Activated CD4-positive, alpha-beta T cell treated with anti-CD3 and anti-CD28 coated beads, Interleukin-2, amount 50 U/mL, for 4 hours (primary cell): ENCODE measurements at regions not wholly inside any gene's neighbourhood (a gene's known extent, or its start where the extent isn't known, plus 50 kb on each side); places are given as distances from the start of the nearest gene placed in this dataset.
"Not testable (repeated sequence)": the region's sequence is repeated elsewhere in the genome, so short reads cannot be mapped to it uniquely, and the experiment has no call there.

ENCODE experiments used
- DNase-seq, 2 experiments: peaks; one replicate each; pipeline ENCODE4 v3.0.0-alpha.2; 2020

DNA sequence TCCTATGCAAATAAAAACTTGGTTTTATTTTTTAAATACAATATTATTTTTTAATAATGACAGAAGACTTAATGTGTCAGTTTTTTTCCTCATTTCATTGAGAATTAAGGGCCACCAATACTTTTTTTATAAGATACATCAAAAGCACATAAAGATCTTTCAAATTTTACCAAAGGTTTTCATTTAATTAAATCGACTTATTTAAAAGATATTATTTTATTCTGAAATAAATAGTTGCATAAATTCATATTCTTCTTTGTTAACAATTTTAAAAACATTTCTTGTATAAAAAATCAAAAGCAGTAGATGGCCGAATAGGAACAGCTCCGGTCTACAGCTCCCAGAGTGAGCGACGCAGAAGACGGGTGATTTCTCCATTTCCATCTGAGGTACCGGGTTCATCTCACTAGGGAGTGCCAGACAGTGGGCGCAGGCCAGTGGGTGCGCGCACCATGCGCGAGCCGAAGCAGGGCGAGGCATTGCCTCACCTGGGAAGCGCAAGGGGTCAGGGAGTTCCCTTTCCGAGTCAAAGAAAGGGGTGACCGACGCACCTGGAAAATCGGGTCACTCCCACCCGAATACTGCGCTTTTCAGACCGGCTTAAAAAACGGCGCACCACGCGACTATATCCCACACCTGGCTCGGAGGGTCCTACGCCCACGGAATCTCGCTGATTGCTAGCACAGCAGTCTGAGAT, 374.6 kb upstream of the NPVF start:
- DNase-seq = not testable (repeated sequence)

DNA sequence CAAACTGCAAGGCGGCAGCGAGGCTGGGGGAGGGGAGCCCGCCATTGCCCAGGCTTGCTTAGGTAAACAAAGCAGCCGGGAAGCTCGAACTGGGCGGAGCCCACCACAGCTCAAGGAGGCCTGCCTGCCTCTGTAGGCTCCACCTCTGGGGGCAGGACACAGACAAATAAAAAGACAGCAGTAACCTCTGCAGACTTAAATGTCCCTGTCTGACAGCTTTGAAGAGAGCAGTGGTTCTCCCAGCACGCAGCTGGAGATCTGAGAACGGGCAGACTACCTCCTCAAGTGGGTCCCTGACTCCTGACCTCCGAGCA, 375.1 kb upstream of the NPVF start:
- DNase-seq = not testable (repeated sequence)

DNA sequence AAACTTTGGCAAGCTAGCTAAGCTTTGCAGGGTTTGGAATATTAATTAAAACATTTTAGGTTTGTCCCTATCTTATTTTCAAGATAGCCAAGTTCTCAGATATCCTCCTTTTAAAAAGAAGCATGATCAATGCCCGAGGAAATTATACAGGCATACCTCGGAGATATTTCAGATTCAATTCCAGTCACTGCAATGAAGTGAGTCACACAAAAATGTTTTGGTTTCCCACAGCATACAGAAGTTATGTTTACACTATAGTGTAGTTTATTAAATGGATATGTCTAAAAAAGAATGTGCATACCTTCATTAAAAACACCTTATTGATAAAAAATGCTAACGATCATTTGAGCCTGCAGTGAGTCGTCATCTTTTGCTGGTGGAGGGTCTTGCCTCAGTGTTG, 382.9 kb upstream of the NPVF start:
- no peak for DNase-seq

DNA sequence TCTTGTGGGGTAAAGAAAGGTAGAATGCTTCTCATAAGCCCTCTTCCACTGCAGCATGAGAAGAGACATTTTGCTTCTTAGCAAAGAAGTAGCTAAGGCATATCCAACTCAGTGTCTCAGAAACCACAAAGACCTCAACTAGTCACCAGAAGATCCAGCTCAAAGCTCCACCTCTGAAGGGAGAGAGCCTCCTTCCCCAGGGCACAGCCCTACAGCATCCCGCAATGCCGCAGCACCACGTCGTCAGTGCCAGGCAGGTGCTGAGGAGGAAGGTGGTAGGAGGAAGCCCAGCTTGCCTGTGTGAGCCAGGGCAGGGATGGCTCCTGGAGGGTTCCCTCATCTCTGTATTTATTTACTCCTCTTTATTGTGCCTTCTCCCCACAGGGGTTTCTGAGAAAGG, 385.6 kb upstream of the NPVF start:
- DNase-seq = no peak

DNA sequence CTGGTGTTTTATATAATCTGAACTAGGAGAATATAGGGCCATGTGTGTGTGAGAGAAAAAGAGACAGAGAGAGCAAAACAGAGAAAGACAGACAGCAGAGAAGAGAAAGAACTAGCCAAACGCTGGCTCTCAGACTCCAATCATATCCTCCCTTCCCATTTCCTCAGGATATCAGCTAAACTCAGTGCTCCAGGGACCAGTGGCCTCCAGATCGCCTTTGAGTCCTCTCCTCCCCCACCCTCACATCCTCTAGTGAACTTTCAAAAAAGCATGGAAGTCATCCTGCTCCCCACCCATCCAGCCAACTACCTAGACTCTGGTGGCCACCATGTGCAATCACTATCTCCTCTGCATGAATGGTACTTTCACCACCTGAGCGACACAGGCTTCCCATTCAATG, 386.1 kb upstream of the NPVF start:
- DNase-seq = no peak

DNA sequence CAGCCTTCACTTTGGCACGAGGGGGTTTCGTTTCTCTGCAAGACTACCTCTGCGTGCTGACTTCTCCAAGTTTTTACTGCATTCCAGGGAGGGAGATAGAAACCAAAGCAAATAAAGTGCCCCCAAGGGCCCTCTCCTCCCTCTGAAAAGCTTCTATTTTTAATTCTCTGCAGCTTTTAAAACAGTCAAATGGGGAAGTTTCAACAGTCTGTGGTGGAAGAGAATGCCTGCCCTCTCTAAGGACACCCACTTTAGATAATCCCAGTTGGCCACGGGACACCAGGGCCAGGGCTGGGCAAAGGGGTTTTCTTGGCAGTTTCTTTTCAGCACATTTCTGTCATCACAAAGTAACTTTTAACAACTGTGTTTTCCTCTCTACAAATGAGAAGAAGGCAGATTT, 386.7 kb upstream of the NPVF start:
- no peak for DNase-seq

DNA sequence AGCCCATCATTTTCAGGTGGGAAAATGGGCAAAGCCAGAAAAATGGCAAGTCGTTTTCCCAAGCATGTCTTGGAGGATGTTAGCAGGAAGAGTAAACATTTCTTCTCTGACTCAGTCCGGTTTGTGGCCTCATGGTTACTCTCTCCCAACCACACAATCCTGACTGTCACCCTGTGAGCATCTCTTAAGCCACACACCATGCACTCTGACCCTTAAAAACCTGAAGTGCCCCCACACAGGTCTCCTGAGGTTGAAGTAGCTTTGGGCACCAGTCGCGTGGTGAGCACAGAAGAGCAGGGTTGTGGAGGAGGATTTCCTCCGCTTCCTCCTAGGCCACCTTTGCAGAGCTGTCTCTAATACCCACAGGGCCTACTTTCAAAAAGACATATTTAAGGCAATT, 387.3 kb upstream of the NPVF start:
- DNase-seq = no peak

DNA sequence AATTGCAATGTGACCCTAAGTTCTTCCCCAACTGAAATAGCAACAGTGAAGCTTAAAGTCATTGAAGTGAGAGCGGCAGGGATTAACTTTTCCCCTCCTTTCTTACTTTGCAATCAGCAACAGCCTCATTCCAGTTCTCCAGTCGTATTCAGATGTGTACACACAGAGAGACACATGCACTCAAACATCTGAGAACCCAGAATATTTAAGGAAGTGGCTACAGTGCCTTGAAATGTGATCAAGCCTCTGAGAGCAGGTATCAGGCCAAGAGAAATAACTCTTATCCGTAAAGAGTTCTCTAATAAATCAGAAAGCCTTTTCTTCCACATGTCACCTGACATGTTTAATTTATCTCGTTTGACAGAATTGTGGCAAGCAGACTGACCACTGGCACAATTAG, 388.9 kb upstream of the NPVF start:
- no peak for DNase-seq

DNA sequence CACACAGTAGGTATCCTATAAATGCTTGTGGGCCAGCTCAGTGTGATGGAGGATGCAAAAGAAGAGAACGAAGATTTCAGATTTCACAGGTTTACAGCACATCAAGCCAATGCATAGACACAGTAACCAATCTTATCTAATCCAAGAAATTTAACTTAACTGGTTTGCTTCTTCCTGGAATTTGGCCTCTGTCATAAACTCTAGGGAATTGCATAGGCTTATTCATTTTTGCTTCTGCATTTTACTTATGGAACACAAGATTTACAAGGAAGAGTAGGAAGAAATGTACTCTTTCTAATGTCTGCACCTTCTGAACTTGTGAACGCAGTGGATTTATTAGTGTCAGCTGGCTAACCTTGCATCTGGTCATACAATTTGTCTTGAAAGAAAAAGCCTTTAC, 389.4 kb upstream of the NPVF start:
- no peak for DNase-seq

DNA sequence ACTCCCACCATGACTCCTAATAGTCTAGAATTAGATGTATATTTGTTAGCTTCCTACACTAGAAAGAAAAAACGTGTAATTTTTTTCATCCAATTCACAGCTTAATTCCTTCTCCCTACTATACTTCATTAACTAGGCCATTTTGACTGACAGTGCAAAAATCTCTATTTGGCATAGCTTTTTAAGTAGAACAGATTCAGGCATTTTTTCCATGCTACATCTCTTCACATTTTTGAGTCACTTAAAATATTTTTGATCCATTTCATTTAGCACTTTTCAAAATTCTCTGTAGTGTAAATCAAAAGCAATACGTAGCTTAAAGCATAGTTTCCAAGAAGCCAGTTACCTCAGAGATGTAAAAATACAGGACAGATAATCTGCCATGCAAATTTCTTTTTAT, 391.1 kb upstream of the NPVF start:
- no peak for DNase-seq

DNA sequence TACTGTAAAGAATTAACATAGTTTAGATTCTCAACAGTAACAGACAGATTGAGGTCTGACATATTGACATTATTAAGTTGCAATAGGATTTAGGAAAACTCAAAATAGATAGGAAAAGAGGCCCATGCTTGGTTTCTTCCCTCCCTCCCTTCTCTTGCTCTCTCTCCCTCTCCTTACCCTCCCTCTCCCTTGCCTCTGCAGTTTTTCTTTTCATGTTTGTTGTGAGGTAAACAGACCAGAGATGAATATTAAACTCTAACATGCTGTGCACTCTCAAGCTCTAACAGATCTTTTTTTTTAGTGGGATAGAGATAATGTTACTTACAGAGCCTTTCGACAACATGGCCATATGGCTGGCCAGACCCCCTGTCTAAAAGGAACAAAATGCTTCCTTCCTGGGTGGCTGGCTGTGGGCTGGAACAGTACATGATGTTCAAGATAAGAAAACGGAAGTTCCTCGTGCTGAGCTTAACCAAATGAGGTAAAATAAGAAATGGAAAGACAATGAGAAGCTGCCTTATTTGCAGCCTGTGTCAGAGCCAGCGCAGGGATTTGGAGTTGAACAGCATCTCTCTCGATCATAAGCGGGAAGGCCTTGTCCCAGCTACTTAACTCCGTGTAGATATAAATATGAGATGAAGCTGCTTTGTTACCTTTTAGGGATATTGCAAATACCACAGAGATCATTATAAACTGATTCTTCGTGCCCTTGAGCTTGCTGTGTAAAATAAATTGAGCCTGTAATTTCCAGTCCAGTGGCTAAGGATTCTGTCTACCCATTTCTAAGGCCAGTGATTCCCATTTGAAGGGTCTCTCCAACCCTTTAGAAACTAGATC, 391.9 kb upstream of the NPVF start:
- no peak for DNase-seq

DNA sequence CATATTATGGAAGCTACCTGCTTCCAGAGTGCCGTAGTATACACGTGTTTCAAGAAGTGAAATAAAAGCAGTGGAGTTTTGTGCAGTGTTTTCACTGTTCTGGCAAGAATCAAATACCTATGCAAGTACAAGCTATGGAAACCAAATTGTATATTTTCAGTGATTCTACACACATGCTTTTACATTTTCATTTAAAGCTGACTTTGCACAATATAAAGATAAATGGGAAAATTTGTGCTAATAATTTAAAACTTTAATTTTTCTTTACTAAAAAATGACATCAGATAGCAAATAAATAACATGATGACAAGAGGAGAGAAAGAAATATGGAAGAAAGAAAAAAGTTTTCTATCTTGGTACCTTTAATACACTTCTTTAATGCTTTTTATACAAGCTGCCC, 393.7 kb upstream of the NPVF start:
- DNase-seq = no peak

DNA sequence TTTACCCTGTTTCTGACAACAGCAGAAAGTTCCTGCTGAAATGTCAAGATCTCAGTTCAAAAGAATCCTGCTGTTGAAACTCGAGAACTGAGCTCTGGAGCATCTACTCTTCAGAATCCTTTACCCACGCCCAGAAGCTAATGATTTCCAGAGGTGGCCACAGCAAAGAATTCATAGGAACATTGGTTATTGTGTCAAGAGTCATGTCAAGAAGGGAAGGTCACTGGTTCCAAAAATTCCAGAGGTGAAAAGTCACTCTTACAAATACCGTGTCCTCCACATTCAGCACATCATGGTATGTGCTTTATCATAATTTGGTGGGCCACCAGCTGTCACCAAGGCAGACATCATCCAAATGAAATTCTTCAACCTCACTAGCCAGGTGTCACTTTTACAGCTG, 394.4 kb upstream of the NPVF start:
- no peak for DNase-seq

DNA sequence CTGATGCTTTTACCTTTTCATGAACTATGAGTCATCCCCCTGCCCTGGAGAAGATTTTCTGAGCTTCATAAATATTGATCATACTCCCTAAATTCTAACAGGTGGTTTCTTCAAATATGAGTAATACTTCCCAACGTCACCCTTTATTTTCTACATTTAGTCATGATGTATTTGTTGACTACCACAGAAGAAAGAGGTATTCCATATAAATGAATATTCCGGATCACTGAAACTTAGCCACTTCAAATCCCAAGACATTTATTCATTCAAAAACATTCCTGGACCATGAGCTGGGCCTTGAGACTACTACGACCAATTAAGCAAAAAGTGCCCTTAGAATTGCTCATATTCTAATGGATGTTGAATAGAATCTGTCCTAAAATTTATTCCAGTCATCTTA, 395.8 kb upstream of the NPVF start:
- DNase-seq = no peak

DNA sequence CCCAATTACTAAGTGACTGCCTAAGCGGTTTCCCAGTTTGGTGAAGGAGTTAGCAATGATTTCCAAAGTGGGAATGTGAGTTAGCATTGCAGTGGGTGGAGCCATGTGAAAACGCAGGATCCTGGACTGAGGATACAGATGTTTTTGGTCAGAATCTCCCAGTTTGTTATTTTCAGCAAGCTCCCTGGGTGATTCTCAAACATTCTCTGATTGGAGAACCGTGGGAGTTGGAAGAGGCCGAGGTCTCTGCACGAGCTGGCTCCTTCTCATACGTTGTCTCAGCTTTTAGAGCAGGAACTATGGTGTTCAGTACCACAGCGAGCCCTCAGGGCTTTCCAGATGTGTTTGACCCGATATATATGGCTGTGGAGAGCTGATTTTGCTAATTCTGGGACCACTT, 396.5 kb upstream of the NPVF start:
- no peak for DNase-seq

DNA sequence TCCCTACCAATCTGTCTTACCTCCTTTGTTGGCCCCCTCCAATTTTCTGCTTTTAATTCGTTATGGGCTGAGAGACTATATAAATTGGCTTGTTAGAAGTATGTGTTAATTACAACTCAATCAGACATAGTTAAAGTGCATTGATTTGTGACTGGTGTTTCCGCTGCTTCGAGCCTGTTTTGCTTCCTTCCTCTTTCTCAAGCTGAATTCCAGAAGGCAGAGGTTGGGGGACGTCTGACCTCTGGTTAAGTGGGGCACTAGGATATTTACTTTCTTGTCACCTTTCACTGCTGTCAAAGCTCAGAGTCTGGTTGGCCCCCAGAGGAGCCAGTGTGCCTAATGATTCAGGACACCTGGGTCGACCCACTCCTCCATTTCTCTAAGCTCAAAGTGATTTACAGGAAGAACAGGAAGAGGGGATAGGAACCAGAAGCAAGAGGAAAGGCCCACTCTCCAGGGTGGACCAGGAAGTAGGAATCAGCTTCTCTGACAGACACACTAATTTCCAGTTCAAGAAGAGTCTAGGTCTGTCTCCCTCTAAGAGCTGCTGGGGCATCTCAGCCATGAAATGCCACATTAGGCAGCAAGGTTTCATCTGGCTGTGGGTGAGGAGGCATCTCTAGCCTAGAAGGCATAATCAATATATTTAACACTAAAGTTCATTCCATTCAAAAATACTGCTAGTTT, 397.2 kb upstream of the NPVF start:
- no peak for DNase-seq

DNA sequence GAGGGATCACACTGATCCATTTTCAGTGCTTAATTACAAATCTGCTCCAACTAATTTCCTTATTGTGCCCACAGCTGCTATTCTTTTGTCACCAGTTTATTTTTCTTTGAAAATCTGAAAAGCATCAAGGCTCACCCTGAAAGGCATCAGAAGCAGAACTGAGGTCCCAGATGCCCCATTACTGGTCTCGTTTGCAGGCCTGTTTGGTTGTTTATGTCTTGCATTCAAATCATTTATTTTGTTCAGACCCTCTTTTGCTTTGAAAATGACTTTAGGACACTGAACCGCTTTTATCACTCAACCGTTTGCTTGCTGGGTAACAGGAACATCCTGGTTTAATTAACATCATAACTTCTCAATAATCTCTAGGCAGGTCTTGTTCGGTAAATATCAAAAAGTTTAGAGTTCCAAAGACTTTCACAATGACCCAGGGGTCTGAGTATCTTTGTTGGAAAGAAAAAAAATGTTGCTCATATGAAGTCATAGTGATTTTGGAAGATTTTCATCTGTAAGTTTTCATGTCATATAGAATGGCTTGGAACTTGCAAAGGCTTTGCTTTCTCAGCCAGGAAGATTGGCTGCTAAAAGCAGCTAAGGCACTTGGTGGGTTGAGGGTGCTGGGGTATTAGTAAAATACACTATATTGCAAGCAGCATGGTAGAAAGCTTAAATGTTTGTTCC, 398.3 kb upstream of the NPVF start:
- no peak for DNase-seq

DNA sequence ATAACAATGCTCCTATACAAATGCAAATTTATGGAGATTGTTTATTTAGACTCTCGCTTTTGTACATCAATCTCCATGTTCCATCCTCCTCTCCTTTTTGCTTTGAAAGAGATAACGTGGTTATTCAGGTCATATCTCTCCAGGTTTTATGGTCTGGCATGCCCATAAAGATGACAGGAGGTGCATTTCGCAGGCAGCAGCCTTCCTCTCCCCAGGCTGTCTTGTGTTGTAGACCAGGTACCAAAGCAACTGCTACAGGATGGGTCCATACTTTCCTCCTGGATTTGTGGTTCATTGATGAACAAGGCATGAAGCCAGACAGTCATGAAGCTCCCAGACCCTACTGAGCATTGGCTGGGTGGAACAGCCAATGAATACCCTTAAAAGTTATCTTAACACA, 400.2 kb upstream of the NPVF start:
- DNase-seq = no peak

DNA sequence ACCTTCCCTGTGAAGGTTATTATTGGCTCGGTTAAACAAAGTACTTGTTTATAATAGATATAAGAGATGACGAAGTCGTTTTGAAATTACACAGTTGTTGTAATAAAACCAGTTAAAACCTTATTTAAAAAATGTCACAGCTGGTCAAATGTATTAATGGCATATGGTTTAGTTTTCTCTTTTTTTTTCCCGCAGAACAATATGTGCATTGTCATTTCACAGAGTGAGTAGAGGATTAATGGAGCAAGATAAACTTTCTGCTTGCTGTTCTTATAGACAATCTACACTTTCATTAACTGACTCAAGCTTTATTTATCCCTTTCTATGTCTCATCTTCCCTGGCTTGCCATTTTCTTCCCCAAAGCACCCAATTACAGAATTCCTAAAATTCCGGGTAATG, 404.3 kb upstream of the NPVF start:
- no peak for DNase-seq

DNA sequence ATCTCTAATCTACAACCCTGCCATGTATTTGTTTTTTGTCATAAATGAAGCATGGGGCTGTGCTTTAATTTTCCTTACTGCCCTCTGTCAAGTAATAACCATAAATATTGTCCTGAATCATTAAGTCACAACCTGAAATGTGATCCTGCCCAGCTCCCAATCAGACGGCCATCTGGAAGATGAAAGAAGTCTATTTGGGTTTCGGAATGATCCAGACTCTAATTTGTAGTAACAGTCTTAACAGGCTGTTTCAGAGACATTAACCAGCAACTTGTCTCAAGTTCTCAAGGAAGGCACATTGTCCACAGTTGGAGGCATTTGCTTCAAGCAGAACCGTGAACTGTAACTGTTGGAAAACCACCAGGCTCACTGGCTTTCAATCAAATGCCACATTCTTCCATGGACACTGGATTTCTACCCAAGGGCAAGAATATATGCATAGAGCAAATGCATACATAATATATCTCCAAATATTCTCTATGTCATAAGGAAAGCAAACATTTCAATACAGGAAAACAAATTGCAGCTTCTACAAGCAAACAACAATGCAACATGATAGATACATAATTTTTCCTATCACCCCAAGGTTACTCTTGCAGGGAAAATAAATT, 405.2 kb upstream of the NPVF start:
- no peak for DNase-seq

DNA sequence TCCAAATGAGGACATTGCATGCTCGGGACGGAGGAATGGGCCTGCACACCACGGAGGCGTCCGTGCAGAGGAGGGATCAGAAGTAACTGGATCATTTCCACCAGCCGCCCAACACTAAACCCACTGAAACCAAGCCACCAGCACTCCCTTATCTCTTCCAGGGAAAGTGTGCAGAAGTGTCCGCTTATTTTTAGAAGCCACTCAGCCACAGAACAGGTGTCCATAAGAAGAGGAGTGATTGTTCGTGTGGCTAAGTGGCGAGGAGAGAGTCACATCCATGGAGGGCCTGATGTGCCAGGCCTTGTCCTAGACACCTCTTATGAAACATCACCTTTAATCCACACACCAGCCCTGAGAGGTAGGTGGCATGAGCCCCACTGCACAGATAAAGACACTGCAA, 407.9 kb upstream of the NPVF start:
- DNase-seq = no peak

DNA sequence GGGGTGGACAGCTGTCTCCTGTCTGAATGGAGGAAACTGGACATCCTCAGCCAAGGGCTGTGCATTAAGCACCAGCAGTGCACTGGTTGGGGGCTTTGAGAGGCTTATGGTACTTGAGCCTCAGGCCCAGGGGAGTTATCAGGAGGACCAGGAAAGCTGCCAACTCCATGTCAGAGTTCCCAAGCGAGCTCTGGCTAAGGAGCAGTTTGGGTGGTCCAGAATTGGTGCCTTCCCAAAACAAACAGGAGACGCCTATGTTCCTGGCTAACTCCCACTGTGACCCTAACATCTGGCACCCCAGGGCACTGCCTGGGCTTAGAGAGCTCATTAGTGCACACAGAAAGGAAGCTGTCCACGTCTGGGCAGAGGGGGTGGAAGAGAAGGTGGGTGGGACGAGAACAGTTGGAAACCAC, 408.6 kb upstream of the NPVF start:
- no peak for DNase-seq

DNA sequence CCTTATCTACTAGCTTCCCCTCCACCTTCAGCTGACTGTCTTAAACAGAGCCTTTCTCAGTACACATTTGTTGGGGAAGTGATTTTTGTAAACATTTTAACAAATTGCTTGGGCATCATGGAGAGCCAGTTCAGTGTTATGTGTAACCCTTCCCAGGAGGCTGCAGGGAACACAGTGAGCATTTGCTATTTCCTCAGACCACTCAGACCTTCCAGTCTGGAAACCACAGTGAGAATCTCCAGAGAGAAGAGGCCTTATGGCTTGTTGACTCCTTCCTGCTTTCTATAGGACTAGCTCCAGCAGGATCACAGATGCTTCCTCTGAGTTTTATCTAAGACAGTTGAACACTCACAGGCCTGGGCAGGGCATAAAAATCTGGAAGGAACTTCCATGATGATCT, 409.8 kb upstream of the NPVF start:
- DNase-seq = no peak
